D721Med (cell line): ENCODE measurements at regions not wholly inside any gene's neighbourhood (a gene's known extent, or its start where the extent isn't known, plus 50 kb on each side); places are given as distances from the start of the nearest gene placed in this dataset.
"Not testable (repeated sequence)": the region's sequence is repeated elsewhere in the genome, so short reads cannot be mapped to it uniquely, and the experiment has no call there.

ENCODE experiments used
- DNase-seq: peaks from one replicate; pipeline ENCODE4 v3.0.0; 2011; ENCODE audit warnings: low spot score; ENCODE audit not compliant: insufficient read length
- FAIRE-seq: peaks from 2 replicates; lab custom pipeline; 2011; peaks lifted over from hg19 to GRCh38; lab: Jason Lieb, UNC
- CTCF ChIP-seq: IDR thresholded peaks from 2 replicates; pipeline ENCODE4 v1.5.1; 2012; ENCODE audit warnings: mild to moderate bottlenecking, control low read depth; ENCODE audit not compliant: insufficient read depth; ENCODE audit errors: missing control alignments

- no peak for FAIRE-seq
Measured at GRCh38 chr5:105042623-105043022, 1480.0 kb upstream of the NUDT12 start.

GRCh38 chr5:105036814-105037213, 1474.2 kb upstream of the NUDT12 start:
- FAIRE-seq, DNase-seq: not testable (repeated sequence)

More at GRCh38 chr5:105042623-105043022, 1480.0 kb upstream of the NUDT12 start:
- DNase-seq = no peak
- TF ChIP-seq CTCF = no peak

- DNase-seq = no peak
- FAIRE-seq = no peak
- TF ChIP-seq CTCF = no peak
Measured at GRCh38 chr5:105034401-105034763, 1471.8 kb upstream of the NUDT12 start.

GRCh38 chr5:105033637-105034400, 1471.2 kb upstream of the NUDT12 start:
- TF ChIP-seq CTCF = no peak
- no peak for DNase-seq
- FAIRE-seq = no peak

GRCh38 chr5:105032917-105033316, 1470.3 kb upstream of the NUDT12 start:
- TF ChIP-seq CTCF = no peak
- no peak for DNase-seq
- FAIRE-seq = peak; percentile 29

- no peak for TF ChIP-seq CTCF
- DNase-seq (no peak), FAIRE-seq (no peak)
Measured at GRCh38 chr5:105030153-105030552, 1467.6 kb upstream of the NUDT12 start.

GRCh38 chr5:105015098-105015497, 1452.5 kb upstream of the NUDT12 start:
- FAIRE-seq (no peak), DNase-seq (no peak)
- no peak for TF ChIP-seq CTCF

GRCh38 chr5:104998572-104998971, 1436.0 kb upstream of the NUDT12 start:
- DNase-seq = no peak
- FAIRE-seq = no peak
- TF ChIP-seq CTCF = no peak
